HG02938 (cell line): ENCODE measurements at regions not wholly inside any gene's neighbourhood (a gene's known extent, or its start where the extent isn't known, plus 50 kb on each side); places are given as distances from the start of the nearest gene placed in this dataset.
"Not testable (repeated sequence)": the region's sequence is repeated elsewhere in the genome, so short reads cannot be mapped to it uniquely, and the experiment has no call there.

Experiments
- ATAC-seq: cut with Tn5 transposase; IDR thresholded peaks from one replicate; pipeline ENCODE4 v1.9.1; 2021; ENCODE audit warnings: mild to moderate bottlenecking, moderate library complexity; ENCODE audit not compliant: unreplicated experiment

DNA sequence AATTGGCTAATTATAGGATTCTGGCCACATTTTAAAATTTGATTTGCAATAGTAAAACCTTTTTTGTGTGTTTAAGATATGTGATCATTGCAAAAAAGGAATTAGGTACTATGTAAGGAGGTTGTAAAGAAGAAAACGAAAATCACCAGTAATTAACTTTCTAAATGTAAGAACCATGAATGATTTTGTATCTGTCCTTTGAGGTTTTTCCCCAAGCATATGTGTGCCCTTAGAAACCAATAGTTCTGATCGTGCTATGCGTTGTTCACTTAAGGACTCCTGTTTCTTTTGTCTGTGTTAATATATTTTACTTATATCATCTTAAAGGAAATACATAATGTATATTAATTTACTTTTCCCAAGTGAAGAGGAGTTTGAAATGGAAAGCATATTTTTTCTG lies 410.2 kb downstream of the PSAT1 start:
- ATAC-seq = peak; percentile 42

DNA sequence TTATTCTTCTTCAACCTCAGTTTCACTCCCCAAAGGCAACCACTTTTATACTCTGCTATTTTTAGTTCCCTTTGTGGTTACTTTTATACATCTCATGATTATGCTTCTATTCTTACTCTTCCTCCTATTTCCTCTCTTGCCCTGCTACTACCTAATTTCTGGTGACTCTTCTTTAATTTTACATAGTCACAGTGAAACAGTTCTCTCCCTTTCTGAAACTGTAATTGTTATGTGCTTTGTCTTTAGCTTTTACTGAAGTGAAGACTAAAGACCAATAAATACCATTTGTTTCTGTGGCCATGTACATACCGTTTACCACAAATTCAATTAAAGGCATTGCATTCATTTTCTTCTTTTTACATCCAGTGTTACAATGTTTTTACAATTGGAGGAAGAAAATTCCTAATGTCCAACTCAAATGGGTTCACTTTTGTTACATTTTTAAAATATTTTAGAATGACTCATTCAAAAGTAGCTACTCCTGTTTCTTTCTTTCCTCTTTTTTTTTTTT lies 410.6 kb downstream of the PSAT1 start:
- peak; percentile 98 for ATAC-seq

DNA sequence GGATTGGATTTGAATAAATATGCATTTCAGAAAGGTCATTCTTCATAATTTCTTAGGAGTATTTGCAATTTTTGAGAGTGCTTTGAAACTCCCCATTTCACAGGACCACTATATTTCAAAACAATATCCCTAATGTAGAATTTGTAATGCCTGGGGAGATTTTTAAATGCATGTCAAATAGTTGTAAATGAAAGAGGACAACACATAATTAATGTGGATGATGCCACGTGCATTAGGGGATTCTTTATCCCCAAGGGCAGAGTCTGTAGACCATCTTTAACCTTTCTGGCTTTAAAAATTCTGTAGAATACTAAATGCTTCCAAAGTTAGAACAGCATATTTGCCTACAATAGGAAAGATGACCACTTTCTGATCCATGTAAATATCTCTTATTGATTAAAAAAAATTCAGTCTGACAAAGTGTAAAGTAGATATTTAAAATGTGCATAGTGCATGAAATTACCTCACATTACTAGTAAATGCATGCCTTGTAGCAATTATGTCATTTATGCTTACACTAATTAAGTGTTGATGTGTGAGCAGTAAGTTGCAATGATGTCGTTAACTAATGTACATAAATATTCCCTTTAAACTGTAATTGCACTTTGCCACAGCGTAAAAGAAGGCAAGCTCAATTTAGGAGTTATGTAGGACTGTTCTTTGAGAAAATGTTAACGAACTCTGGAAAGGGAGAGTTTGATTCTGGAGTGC lies 416.1 kb downstream of the PSAT1 start:
- no peak for ATAC-seq

DNA sequence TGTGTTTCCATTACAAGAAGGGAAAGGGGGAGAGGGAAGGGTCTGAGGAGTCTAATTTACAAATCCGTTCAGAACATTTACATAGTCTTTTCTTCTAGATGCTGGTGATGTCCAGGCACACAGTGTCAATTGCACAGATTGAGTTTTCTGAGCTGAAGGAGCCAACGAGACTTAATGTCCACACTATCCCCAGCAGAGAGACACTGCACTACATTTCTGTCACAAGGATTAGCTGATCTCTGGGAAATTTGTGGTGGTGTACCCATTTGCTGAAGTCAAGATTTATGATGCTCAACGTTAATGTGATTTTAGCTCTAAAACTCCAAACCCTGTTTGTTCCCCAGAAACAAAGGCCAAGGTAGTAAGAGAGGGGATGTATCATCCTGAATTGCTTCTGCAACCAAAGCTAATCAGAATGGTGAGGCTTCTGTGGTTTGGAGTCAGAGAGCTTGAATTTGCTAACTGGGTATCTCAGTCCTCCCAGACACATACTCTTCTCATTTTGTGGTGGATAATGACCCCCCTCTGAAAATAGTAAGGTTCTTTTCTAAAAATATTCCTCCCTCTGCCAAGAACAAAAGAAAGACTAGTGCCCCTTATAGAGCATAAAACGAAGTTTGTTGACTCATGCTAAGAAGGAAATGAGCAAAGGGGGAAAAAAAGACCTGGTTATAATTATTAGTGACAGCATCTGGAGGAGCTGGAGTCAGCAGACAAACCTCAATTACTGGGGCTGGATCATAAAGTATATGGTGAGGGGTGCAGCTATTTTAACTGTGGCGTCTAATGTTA lies 416.9 kb downstream of the PSAT1 start:
- ATAC-seq = no peak

DNA sequence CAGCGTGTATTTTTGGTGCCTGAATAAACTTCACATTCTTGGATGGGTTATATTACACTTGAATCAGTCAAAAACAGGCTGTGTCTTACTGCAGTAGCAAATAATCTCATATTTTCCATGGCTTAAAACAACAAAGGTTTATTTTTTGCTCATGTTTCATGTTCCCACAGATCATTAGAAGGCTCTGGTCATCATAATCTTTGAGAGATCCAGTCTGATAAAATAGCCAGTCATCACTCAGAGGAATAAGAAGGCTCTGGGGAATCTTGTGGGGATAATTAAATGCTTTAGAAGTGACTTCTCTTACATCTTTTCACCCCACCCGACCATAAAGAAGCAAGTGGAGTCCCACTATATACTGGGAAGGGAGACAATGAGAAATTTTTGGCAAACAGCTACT lies 417.7 kb downstream of the PSAT1 start:
- no peak for ATAC-seq

DNA sequence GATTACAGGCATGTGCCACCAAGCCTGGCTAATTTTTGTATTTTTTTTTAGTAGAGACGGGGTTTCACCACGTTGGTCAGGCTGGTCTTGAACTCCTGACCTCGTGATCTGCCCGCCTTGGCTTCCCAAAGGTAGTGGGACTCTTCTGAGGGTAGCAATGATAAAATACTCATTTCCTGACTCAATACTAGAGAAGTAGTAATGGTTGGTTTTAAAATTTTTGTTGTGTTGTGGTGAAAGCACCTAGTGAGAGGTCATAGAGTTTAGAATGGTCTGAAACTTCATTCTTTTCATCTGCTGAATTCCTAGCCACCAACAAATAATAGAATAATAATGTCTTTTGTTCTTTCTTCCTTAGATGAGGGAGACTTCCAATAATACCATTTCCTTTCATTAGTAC lies 422.1 kb downstream of the PSAT1 start:
- ATAC-seq = not testable (repeated sequence)

DNA sequence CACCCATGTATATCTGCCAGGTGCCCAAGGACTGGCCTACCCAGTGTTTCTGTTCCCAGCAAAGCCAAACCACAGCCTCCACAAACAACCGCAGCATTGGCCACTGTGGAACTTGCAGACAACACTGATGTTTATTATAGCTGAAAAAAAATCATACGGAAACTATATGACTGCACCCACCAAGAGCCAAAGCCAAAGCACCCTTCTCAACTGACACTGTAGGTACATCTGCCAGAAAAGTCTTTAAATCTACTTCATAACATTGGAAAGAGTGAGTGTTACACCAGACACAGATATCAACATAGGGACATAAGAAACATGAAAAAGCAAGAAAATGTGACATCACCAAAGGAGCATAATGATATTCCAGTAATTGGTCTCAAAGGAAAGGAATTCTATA lies 428.0 kb downstream of the PSAT1 start:
- no peak for ATAC-seq

DNA sequence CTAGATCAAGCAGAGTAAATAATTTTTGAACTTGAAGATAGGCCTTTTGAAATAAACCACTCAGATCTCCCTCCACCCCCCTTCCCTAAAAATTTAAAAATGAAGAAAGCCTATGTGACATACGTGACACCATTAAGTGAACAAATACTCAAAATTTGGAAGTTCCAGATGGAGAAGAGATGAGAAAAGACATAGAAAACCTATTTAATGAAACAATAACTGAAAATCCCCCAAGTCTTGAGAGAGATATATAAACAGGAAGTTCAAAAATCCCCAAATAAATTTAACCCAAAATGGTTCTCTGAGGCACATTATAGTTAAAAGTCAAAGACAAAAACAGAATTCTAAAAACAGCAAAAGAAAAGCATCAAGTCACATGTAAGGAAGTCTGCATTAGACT lies 428.6 kb downstream of the PSAT1 start:
- no peak for ATAC-seq

DNA sequence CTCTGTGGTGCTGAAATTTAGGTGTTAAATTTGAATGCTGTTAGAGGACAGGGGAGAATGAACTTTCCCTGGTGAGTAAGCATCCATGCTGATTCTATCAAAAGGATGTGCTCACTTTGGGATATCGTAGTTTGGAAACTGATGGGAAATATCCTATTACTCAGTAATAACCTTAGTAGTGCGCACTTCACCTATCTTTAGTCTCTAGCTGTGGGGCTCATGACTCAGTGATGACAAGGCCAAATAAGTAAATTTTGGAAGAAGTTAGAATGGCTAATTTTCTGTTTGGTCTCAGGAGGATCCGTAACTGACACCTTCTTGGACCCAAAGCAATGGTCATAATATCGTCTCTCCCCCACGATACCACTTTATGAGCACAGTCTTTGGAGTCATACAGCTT lies 448.4 kb downstream of the PSAT1 start:
- no peak for ATAC-seq

DNA sequence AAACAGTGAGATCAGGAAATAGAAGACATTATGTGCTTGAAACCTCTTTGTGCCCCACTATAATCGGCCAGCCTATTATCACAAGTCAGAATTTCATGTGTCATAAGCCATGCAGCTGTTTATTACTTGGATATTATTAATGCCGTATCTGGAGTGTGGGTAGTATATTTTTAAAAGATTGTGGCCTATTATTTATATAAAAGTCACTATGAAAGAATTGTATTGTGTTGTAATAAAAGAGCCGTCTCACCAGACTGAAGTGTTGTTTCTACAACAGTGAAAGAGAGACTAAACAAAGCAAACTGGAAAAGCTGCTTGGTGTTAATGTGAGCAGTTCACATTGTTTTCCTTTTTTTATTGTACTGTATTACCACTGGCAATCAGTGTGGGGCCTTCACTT lies 449.1 kb downstream of the PSAT1 start:
- no peak for ATAC-seq

DNA sequence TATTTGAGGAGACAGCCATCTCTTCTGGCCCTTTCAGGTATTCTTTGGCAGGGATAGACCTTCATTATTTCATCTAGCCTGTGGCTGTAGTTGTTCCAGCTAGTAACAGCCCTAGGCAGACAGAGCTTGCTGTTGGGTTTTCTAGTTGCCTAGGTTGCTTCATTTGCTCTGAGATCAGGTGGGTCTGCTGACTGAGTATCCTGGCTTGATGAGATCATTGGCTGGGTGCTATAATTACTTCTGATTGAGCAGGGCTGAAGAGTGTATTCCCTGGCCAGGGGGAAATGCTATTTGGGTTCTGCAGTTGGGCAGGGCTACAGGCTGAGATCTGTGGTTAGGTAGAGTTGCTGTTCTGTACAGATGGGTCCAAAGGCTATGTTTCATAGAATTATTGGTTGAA lies 456.1 kb downstream of the PSAT1 start:
- no peak for ATAC-seq

DNA sequence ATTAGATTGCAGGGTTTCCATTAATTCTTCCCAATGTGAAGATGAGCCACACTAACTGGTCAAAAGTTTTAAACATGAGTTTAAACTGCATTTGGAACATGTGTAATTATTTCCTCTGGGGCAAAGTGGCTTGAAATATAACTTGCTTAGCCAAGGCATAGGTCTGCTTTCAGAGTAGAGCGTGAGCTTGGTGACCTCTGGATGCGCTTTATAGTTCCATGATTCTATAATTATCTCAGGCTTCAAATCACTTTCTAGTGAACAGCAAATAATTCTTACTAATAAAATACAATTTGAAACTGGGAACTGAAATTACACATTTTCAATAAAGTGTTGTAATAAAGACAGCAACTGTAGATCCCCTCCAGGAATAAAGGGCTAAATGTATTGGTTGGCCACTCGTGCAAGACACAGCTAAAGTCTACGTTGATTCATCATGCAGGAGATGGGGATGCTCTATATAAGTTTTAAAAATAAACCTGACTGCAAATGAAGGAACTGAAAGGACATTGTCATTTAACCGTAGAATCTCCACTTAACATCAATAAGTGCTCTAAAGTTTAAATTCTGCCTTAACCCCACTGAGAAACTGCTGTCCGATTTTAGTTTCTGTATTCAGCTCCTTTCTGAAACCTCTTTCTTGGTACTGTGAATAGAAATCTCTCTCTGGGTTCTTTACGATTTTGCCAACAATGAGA lies 460.0 kb downstream of the PSAT1 start:
- ATAC-seq = peak; percentile 86

DNA sequence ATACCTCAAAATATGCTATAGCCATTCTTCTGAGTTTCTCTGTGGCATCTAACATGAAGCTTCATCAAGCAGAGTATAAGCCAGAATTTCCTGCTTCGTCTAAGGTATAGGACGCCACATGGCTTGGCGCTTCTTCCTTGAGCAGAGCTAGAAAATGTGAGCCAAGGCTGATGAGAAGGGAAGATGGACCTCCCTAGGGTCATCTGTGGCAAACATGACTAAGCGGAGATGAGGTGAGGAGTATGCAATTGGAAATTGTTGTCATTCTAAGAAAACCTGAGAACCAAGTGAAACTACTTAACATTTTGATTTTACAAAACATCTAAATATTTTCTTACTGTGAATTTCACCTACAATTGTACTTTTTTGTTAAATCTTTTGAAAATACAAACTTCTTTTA lies 466.5 kb downstream of the PSAT1 start:
- ATAC-seq = no peak

DNA sequence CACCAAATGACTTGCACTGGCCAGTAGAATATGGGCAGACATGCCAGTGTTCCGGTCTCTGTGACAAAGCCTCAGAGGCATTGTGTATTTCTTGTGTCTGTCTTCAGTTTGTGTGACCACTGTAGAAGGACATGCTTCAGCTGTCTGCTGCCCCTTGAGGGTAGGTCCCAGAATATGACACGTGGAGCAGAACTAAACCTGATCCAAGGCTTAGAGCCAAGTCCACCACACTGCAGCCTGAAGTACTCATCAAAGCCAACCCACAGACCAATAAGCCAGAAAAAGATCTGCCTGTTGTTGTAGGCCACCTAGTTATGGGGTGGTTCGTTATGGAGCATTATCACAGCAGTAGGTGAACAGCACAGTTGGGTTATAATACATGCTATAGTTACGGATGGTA lies 468.9 kb downstream of the PSAT1 start:
- no peak for ATAC-seq

DNA sequence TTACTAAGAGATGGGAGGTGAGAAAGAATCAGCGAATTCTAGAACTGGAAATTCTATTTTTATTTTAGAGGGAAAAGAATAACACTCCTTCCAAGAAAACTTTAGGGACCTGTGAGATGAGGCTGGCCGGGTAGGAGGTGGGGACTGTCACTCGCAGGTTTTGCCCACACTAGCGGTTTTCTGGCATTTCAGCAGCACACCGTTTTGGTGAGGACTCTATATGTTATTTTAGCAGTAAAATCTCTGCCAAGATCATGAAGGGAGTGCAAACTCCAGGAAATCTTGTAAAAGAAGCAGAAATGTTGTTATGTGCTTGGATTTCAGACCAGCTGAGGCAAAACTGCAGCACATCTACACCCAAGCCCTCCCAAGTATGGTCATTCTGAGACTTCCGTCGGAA lies 470.6 kb downstream of the PSAT1 start:
- ATAC-seq = no peak

DNA sequence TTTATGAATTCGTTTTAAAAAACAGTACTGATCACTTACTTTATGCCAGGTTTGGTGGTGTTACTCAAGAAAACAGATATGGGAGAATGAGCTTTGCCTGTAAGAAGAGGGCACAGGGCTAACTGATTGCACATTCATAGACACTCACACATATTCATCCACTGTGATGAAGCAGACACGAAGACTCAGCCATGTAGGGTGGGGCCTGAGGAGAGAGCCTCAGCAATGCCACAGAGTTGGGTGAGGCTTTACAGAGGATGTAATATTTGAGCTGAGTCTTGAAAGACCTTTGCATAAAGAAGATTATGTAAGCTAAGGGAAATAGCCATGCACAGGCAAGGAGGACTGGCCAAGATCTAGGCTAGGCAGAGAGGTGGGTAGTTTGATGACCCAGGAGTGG lies 472.8 kb downstream of the PSAT1 start:
- ATAC-seq = no peak

DNA sequence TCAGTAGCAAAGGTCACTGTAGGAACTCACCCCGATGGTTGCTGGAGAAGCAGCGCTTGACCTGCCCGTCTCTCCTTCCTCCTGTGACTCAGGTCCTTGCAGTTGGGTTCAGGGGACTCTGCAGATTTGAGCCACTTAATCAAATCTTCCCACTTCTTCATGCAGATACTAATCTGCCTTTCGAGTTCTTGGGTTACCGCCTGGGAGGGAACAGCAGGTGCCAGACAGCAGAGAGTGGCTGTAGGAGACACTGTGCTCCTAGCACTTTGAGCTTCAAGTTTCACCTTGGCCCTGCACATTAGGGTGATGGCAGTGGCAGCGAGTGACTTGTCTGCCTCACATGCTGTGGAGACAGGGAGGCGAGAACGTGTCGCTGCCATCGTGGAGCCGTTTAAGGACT lies 478.3 kb downstream of the PSAT1 start:
- no peak for ATAC-seq

DNA sequence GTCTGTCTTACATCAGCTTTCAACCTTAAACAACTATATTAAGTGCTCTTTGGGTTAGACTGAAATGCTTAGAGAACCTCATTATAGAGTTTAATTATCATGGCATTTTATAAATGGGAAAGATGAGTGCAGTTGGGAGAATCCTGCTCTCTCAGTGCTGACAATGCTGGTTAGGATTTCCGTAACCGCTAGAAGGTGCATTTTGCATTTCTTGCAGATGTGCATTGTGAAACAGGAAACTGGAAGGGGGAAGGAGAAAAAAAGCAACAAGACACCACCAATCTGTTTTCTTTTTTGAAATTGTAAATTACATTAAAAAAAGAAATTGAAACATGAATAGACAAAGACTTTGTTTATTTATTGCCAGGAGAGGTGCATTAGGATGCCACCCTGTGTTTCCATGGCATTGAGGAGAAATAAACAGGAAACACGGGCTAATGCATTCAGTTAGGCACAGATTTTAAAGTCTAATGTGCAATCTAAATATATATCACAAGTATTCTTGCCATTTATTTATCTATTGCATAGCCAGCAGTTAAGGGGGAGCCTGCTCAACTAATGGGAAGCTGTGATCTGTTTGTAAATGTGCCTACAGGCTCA lies 478.9 kb downstream of the PSAT1 start:
- no peak for ATAC-seq

DNA sequence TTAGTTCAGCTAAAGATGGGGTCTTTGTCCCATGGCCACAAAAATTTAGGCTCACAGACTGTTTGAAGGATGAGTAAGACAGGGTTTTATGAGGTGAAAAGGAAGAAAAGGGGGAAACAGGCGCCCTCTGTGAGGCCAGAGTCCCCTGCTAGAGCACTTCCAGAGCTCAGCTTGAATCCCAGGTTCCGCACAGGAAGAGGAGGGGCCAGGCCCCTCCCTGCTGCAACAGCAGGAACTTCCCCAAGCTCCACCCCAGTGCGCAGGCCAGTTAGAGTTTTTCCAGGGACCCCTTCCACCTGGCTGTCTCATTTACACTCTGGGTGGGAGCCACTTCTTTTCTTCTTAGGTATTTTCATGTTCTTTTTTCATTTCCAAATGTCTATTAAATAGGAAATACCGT lies 480.8 kb downstream of the PSAT1 start:
- no peak for ATAC-seq

DNA sequence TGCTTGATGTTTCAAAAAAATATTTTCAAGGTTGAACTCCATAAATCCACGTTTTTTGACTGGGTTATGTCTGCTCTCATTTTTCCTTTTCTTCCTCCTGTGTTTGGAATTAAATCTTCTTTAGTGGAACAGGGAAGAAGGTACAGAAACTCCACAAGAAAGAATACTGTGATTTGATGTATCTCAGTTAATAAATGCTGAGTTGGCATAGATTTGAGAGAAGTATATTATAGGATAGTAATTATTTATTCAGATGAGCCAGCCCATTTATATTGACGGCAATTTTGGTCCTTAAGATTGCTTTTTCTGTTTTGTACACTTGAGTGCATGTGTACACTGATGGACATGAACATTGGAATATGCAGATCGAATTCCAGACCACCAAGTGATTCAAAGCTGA lies 481.4 kb downstream of the PSAT1 start:
- no peak for ATAC-seq

DNA sequence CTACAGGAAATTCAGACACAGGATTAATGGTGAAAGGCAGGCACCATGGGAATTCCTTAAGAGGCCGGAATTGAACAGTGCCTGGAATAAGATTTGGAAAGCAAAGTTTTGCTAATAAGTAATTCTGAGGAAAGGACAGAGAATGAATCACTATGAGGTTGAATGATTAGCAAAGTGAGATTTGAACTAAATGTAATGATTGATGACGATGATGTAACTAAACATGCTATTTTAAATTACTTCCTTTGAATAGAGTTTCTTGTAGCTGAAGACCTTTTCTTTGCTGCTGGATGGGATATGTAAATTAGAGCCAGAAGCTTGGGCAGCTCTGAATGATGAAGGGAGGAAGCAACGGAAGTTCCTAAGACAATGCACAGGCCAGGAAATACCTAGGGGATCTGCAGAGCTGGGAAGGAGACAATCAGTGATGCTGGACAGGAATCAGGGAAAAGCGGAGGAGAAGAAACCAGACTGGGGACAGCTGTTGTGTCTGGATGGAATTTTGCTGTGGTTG lies 482.0 kb downstream of the PSAT1 start:
- no peak for ATAC-seq
